Fibroblast of pulmonary artery (primary cell): ENCODE measurements at regions not wholly inside any gene's neighbourhood (a gene's known extent, or its start where the extent isn't known, plus 50 kb on each side); places are given as distances from the start of the nearest gene placed in this dataset.

Source experiments
- DNase-seq: peaks from one replicate; pipeline ENCODE4 v3.0.0-alpha.2; 2010; ENCODE audit warnings: low read depth
- H3K4me3 ChIP-seq: replicated peaks from 2 replicates; pipeline ENCODE4 v1.5.1; 2011; ENCODE audit warnings: low read depth, mild to moderate bottlenecking, control low read depth, low read length, moderate library complexity
- CTCF ChIP-seq: IDR thresholded peaks from 2 replicates; pipeline ENCODE4 v1.5.1; 2011; ENCODE audit warnings: mild to moderate bottlenecking, control low read depth, low read length, inconsistent platforms; ENCODE audit errors: missing control alignments

GRCh38 chr18:76174451-76174850 lies 320.6 kb downstream of the ZNF516 start:
- TF ChIP-seq CTCF = no peak
- H3K4me3 ChIP-seq = no peak overlapping the region
- no peak for DNase-seq

GRCh38 chr18:76169733-76170132 lies 325.3 kb downstream of the ZNF516 start:
- no peak for DNase-seq
- H3K4me3 ChIP-seq = no peak overlapping the region
- TF ChIP-seq CTCF = no peak

- no peak overlapping the region for H3K4me3 ChIP-seq
- no peak for DNase-seq
- no peak for TF ChIP-seq CTCF
Observed at GRCh38 chr18:76167845-76168621, 327.0 kb downstream of the ZNF516 start.

DNA sequence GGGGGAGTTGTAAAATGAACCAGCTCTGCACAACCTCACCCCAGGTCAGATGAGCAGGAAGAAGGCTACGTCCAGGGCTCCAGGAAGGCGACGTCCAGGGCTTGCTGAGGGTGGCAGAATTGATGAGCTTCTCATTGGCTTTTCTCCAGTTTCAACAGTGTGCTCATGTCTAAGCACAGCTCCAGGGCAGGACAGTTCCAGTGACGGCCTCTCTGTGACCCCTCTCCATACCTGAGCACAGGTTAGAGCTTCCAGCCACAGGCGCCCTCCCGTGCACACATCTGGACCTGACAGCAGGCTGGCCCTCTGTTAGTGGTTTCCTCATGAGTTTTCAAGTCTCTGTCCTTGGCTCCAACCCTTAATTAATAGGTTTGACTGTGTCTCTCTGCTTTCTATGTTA lies 327.6 kb downstream of the ZNF516 start:
- no peak for DNase-seq
- TF ChIP-seq CTCF = no peak
- no peak overlapping the region for H3K4me3 ChIP-seq

DNA sequence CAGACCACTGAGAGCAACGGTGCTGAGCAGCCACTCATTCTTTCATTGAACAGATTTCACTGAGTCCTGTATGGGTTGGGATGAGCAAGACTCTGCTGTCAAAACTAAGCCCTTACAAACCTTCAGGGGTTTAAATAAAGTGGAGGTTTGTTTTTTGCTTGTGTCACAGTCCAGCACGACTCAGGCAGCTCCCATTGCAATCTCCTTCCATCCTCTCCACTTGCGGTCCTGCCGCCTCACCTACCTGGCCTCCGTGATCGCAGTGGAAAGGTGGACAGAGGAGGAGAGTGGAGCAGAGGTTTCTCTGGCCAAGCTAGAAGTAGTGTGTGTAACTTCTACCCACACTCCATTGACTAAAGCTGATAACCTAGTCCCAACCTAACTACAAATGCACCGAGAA lies 332.2 kb downstream of the ZNF516 start:
- TF ChIP-seq CTCF = no peak
- H3K4me3 ChIP-seq = no peak overlapping the region
- no peak for DNase-seq

GRCh38 chr18:76161983-76162382 lies 333.1 kb downstream of the ZNF516 start:
- no peak overlapping the region for H3K4me3 ChIP-seq
- no peak for DNase-seq
- no peak for TF ChIP-seq CTCF

GRCh38 chr18:76153691-76154090 lies 341.4 kb downstream of the ZNF516 start:
- H3K4me3 ChIP-seq = no peak overlapping the region
- no peak for DNase-seq
- no peak for TF ChIP-seq CTCF
